ENCODE measurements at regions not wholly inside any gene's neighbourhood (a gene's known extent, or its start where the extent isn't known, plus 50 kb on each side); places are given as distances from the start of the nearest gene placed in this dataset.

DNA sequence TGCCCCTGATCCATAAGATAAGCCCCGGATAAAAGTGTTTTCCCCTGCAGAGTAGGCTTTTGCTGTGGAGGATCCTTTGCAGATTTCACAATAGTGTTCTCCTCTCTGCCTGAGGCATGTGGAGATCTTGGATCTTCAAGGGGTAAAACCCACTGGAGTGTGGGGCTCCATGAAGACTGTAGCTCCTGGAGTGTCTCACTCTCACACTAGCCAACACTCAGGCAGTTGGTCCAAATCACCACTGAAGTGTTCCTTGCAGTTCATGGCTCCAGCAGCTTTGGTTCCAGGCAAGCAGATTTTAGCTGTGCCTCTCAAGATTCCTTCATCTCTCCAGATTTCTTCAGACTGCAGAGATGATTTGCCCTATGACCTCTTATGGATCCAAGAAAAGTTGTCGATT, 665.3 kb downstream of the TNS3 start:
- Mint-ChIP-seq H3K4me1 (ENCODE audit: low read depth) (no peaks in the 10 kb centered on the region), H3K27me3 (no peaks in the 10 kb centered on the region), H3K4me3 (no peak overlapping the region), H3K9me3 (no peaks in the 10 kb centered on the region), H3K36me3 (ENCODE audit: low read depth) (no peaks in the 10 kb centered on the region), H3K27ac (no peak overlapping the region)
- Histone ChIP-seq H3K4me1 (ENCODE audit: insufficient read depth, low read length) (no peaks in the 10 kb centered on the region), H3K27me3 (ENCODE audit: control insufficient read depth in 1 of 2, insufficient read depth in 2 of 2, low read length in 2 of 2) (no peaks in the 10 kb centered on the region), H3K9me3 (ENCODE audit: control insufficient read depth in 1 of 2, insufficient read depth in 1 of 2, low read length in 2 of 2) (peaks cover 0 to 4% of the 10 kb centered on the region in 2 experiments), H3K4me3 (ENCODE audit: low read length) (no peak overlapping the region), H3K27ac (ENCODE audit: low read depth in 1 of 2, low read length in 2 of 2) (no peak overlapping the region), H3K36me3 (ENCODE audit: insufficient read depth, low read length) (no peaks in the 10 kb centered on the region)
- no peak for DNase-seq
- no peak for ATAC-seq (ENCODE audit: poor library complexity)
- TF ChIP-seq, protein P1, sequence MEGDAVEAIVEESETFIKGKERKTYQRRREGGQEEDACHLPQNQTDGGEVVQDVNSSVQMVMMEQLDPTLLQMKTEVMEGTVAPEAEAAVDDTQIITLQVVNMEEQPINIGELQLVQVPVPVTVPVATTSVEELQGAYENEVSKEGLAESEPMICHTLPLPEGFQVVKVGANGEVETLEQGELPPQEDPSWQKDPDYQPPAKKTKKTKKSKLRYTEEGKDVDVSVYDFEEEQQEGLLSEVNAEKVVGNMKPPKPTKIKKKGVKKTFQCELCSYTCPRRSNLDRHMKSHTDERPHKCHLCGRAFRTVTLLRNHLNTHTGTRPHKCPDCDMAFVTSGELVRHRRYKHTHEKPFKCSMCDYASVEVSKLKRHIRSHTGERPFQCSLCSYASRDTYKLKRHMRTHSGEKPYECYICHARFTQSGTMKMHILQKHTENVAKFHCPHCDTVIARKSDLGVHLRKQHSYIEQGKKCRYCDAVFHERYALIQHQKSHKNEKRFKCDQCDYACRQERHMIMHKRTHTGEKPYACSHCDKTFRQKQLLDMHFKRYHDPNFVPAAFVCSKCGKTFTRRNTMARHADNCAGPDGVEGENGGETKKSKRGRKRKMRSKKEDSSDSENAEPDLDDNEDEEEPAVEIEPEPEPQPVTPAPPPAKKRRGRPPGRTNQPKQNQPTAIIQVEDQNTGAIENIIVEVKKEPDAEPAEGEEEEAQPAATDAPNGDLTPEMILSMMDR (IDR thresholded peaks at IDR 0.05) = no peak
- CTCF ChIA-PET = no interaction called here
- intact Hi-C loops (cut with DNase I, micrococcal nuclease) = no loop called here
- POLR2A ChIA-PET = no interaction called here

DNA sequence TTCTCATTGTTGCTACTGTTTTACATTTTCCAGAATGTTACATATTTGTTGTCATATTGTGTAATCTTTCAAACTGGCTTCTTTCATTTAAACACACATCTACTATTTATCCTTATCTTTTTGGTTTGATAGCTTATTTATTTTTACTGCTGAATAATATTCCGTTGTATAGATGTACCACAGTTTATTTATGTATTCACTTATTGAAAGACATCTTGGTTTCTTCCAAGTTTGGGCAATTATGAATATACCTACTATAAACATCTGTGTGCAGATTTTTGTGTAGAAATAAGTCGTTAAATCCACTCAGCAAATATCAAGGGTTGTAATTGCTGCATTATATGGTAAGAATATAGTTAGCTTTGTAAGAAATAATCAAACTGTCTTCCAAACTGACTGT, 669.2 kb downstream of the TNS3 start:
- H3K27me3 Mint-ChIP-seq = no peaks in the 10 kb centered on the region

DNA sequence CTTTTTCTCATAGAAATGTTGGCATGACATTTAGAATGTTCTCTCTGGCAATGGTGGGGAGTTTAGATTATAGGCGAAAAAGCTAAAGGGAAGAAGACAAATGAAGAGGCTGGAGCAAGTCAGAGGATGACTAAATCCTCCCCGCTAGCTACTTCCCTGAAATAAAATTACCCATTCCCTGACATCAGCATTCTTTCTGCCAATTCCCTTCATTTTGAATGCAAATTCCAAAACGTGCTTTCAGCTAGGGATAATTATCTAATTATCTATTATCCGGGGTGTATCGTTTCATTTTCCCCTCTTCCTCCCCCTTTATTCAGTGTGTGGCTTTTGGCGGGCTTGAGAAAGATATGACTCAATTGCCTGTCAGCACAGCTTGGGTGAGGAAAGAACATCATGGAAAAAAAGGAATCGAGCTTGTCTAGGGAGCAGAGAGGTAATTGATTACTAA, 672.3 kb downstream of the TNS3 start:
- no peak for ATAC-seq (ENCODE audit: poor library complexity)
- H3K27ac Mint-ChIP-seq = no peak overlapping the region

More for the DNA sequence above, 669.2 kb downstream of the TNS3 start:
- Histone ChIP-seq H3K27ac (ENCODE audit: low read depth in 1 of 2, low read length in 2 of 2) (no peak overlapping the region), H3K4me3 (ENCODE audit: low read length) (no peak overlapping the region), H3K9me3 (ENCODE audit: control insufficient read depth in 1 of 2, insufficient read depth in 1 of 2, low read length in 2 of 2) (peaks cover 0 to 12% of the 10 kb centered on the region in 2 experiments), H3K4me1 (ENCODE audit: insufficient read depth, low read length) (no peaks in the 10 kb centered on the region), H3K36me3 (ENCODE audit: insufficient read depth, low read length) (no peaks in the 10 kb centered on the region), H3K27me3 (ENCODE audit: control insufficient read depth in 1 of 2, insufficient read depth in 2 of 2, low read length in 2 of 2) (no peaks in the 10 kb centered on the region)
- Mint-ChIP-seq H3K36me3 (ENCODE audit: low read depth) (no peaks in the 10 kb centered on the region), H3K4me3 (no peak overlapping the region), H3K4me1 (ENCODE audit: low read depth) (no peaks in the 10 kb centered on the region), H3K9me3 (no peaks in the 10 kb centered on the region), H3K27ac (no peak overlapping the region)
- TF ChIP-seq, protein P1 (IDR thresholded peaks at IDR 0.05) = no peak
- DNase-seq (no peak), ATAC-seq (ENCODE audit: poor library complexity) (no peak)
- ChIA-PET POLR2A (no interaction called here), CTCF (no interaction called here)
- intact Hi-C loops (cut with DNase I, micrococcal nuclease) = no loop called here

More for the DNA sequence above, 672.3 kb downstream of the TNS3 start:
- Mint-ChIP-seq H3K4me1 (ENCODE audit: low read depth) (no peaks in the 10 kb centered on the region), H3K4me3 (no peak overlapping the region), H3K9me3 (peaks cover 3% of the 10 kb centered on the region), H3K36me3 (ENCODE audit: low read depth) (no peaks in the 10 kb centered on the region), H3K27me3 (no peaks in the 10 kb centered on the region)
- no peaks in the 10 kb centered on the region for H3K36me3 ChIP-seq (ENCODE audit: insufficient read depth, low read length)
- intact Hi-C loops (cut with DNase I, micrococcal nuclease) = no loop called here
- ChIA-PET CTCF (no interaction called here), POLR2A (no interaction called here)
- no peak overlapping the region for H3K27ac ChIP-seq (ENCODE audit: low read depth in 1 of 2, low read length in 2 of 2)
- DNase-seq = no peak
- peaks cover 0 to 8% of the 10 kb centered on the region in 2 experiments for H3K9me3 ChIP-seq (ENCODE audit: control insufficient read depth in 1 of 2, insufficient read depth in 1 of 2, low read length in 2 of 2)
- TF ChIP-seq, protein P1 (IDR thresholded peaks at IDR 0.05) = no peak
- no peaks in the 10 kb centered on the region for H3K27me3 ChIP-seq (ENCODE audit: control insufficient read depth in 1 of 2, insufficient read depth in 2 of 2, low read length in 2 of 2)
- H3K4me1 ChIP-seq (ENCODE audit: insufficient read depth, low read length) = no peaks in the 10 kb centered on the region
- no peak overlapping the region for H3K4me3 ChIP-seq (ENCODE audit: low read length)

Measured in CD4-positive, alpha-beta T cell (primary cell).